AG08396 (cell line): ENCODE measurements at regions not wholly inside any gene's neighbourhood (a gene's known extent, or its start where the extent isn't known, plus 50 kb on each side); places are given as distances from the start of the nearest gene placed in this dataset.

ENCODE experiments used
- DNase-seq: peaks from one replicate; pipeline ENCODE4 v3.0.0; 2012; ENCODE audit warnings: low spot score, mixed read lengths

GRCh38 chr12:98437166-98437565 lies 78.2 kb upstream of the TMPO start:
- DNase-seq = no peak

- DNase-seq = no peak
These were observed 77.4 kb upstream of the TMPO start for GRCh38 chr12:98437806-98438595.

- DNase-seq = no peak
These were observed 76.6 kb upstream of the TMPO start for GRCh38 chr12:98438656-98439230.

GRCh38 chr12:98439471-98439951 lies 75.9 kb upstream of the TMPO start:
- no peak for DNase-seq

GRCh38 chr12:98439981-98440581 lies 75.3 kb upstream of the TMPO start:
- DNase-seq = peak; percentile 73

GRCh38 chr12:98446060-98446459 lies 69.3 kb upstream of the TMPO start:
- no peak for DNase-seq

GRCh38 chr12:98446682-98447081 lies 68.7 kb upstream of the TMPO start:
- no peak for DNase-seq

GRCh38 chr12:98449584-98449983 lies 65.8 kb upstream of the TMPO start:
- no peak for DNase-seq

GRCh38 chr12:98453070-98453469 lies 62.3 kb upstream of the TMPO start:
- DNase-seq = no peak

GRCh38 chr12:98453492-98453891 lies 61.9 kb upstream of the TMPO start:
- no peak for DNase-seq

GRCh38 chr12:98456041-98456440 lies 59.3 kb upstream of the TMPO start:
- DNase-seq = no peak

- peak; percentile 73 for DNase-seq
These were observed 58.5 kb upstream of the TMPO start for GRCh38 chr12:98456576-98457573.

- no peak for DNase-seq
These were observed 51.2 kb upstream of the TMPO start for GRCh38 chr12:98464190-98464589.

GRCh38 chr12:98465505-98465904 lies 49.9 kb upstream of the TMPO start:
- no peak for DNase-seq
